DND-41 (cell line): ENCODE measurements at regions not wholly inside any gene's neighbourhood (a gene's known extent, or its start where the extent isn't known, plus 50 kb on each side); places are given as distances from the start of the nearest gene placed in this dataset.

Experiments used
- ATAC-seq: fragments of 200-7000 bp; cut with Tn5 transposase; 3 replicates; pipeline ENCODE4 v1.9.1; 2021; ENCODE audit warnings: low read depth; ENCODE audit not compliant: insufficient read depth
- DNase-seq: peaks from one replicate; pipeline ENCODE4 v3.0.0-alpha.2; 2020
- H2AFZ ChIP-seq: 2 replicates; pipeline ENCODE4 v1.6.0; 2012; ENCODE audit warnings: low read depth, low read length
- H3K27ac ChIP-seq: 2 replicates; pipeline ENCODE4 v1.5.1; 2012; ENCODE audit warnings: low read length, inconsistent platforms
- H3K27me3 ChIP-seq: fragments of 200-600 bp; sonication (generic); 2 replicates; pipeline ENCODE4 v1.6.0; 2012; ENCODE audit warnings: low read length, mild to moderate bottlenecking, inconsistent platforms; ENCODE audit not compliant: insufficient read depth, poor library complexity
- H3K36me3 ChIP-seq: 2 replicates; pipeline ENCODE4 v1.5.1; 2012; ENCODE audit warnings: low read length, inconsistent platforms; ENCODE audit not compliant: insufficient read depth
- H3K4me1 ChIP-seq: 2 replicates; pipeline ENCODE4 v1.5.1; 2012; ENCODE audit warnings: mild to moderate bottlenecking, low read length; ENCODE audit not compliant: insufficient read depth
- H3K4me2 ChIP-seq: 2 replicates; pipeline ENCODE4 v1.6.0; 2012; ENCODE audit warnings: mild to moderate bottlenecking, moderate library complexity, low read length, inconsistent platforms; ENCODE audit not compliant: insufficient read depth
- H3K4me3 ChIP-seq, 2 experiments: fragments of 200-600 bp in 1 of 2; shearing (Covaris generic) in 1 of 2; 2 replicates each; pipeline ENCODE4 v1.5.1; 2012 to 2016; ENCODE audit warnings: inconsistent platforms in 2 of 2, low read length in 2 of 2, mild to moderate bottlenecking in 2 of 2, low read depth in 1 of 2, moderate library complexity in 1 of 2
- H3K79me2 ChIP-seq: 2 replicates; pipeline ENCODE4 v1.6.0; 2012; ENCODE audit warnings: low read length, inconsistent platforms; ENCODE audit not compliant: insufficient read depth
- H3K9ac ChIP-seq: 2 replicates; pipeline ENCODE4 v1.6.0; 2012; ENCODE audit warnings: low read depth, mild to moderate bottlenecking, inconsistent platforms, low read length, moderate library complexity
- H3K9me3 ChIP-seq: 2 replicates; pipeline ENCODE4 v1.5.1; 2012; ENCODE audit warnings: low read length, moderate library complexity, mild to moderate bottlenecking, inconsistent platforms; ENCODE audit not compliant: insufficient read depth, severe bottlenecking
- H4K20me1 ChIP-seq: 2 replicates; pipeline ENCODE4 v1.6.0; 2012; ENCODE audit warnings: low read length; ENCODE audit not compliant: insufficient read depth
- EZH2 ChIP-seq: IDR thresholded peaks from 3 replicates; pipeline ENCODE4 v1.6.1; 2012; ENCODE audit warnings: borderline replicate concordance, low read depth, mild to moderate bottlenecking, moderate library complexity, low read length, inconsistent platforms; ENCODE audit not compliant: severe bottlenecking
- TF ChIP-seq, protein P1 (sequence below): IDR thresholded peaks from 2 replicates; pipeline ENCODE4 v1.5.1; 2012; ENCODE audit warnings: borderline replicate concordance, low read length, moderate library complexity, mild to moderate bottlenecking; ENCODE audit not compliant: poor library complexity, severe bottlenecking; ENCODE audit errors: extremely low read depth

DNA sequence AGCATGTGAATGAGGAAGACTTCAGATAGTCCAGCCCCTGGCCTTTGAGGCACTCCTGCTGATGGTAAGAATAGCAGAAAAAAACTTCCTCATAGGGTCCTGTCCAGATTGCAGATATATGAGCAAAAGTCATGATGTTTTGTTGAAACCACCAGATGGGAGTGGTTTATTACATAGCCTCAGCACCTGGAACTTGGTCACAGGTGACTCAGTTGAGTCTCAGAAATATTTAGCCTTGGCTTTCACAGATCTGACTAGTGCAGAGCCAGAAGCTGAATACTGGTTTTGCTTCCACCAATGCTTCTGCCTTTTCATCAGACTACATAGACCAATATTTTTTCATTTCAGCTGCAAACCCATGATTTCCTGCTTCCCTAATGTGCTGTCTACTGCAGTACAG lies 994.9 kb upstream of the SLIT2 start:
- Histone ChIP-seq H3K4me1 (no peaks in the 10 kb centered on the region), H3K27me3 (no peaks in the 10 kb centered on the region), H2AFZ (0 out of 2 replicates have a peak overlapping the region, but pooled peaks have one; percentile 26), H3K9ac (no peak overlapping the region), H3K79me2 (no peaks in the 10 kb centered on the region), H3K27ac (no peak overlapping the region), H3K4me3 (no peak overlapping the region), H3K4me2 (no peak overlapping the region), H3K9me3 (no peaks in the 10 kb centered on the region), H3K36me3 (no peaks in the 10 kb centered on the region), H4K20me1 (no peaks in the 10 kb centered on the region)
- no peak for DNase-seq
- TF ChIP-seq EZH2 = no peak
- TF ChIP-seq, protein P1, sequence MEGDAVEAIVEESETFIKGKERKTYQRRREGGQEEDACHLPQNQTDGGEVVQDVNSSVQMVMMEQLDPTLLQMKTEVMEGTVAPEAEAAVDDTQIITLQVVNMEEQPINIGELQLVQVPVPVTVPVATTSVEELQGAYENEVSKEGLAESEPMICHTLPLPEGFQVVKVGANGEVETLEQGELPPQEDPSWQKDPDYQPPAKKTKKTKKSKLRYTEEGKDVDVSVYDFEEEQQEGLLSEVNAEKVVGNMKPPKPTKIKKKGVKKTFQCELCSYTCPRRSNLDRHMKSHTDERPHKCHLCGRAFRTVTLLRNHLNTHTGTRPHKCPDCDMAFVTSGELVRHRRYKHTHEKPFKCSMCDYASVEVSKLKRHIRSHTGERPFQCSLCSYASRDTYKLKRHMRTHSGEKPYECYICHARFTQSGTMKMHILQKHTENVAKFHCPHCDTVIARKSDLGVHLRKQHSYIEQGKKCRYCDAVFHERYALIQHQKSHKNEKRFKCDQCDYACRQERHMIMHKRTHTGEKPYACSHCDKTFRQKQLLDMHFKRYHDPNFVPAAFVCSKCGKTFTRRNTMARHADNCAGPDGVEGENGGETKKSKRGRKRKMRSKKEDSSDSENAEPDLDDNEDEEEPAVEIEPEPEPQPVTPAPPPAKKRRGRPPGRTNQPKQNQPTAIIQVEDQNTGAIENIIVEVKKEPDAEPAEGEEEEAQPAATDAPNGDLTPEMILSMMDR = no peak
- ATAC-seq = no peak

DNA sequence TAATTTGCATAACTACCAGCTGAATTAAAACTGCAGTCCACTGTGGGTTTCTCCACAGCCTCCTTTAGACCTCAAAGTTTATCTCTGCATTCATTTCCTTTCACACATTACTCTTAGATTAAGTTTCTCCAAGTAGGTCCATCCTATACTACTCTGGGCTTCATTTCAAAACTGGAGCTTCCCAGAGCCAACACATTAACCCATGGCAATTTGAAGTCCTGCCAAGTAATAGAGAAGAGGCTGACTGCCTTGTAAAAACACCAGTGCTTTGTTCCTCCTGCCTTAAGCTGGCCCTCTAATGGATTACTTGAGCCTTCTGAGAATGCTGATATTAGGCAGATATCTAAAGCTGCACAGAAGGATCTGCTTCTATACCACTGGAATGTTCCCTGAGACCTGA lies 997.2 kb upstream of the SLIT2 start:
- ATAC-seq (no peak), DNase-seq (no peak)
- Histone ChIP-seq H3K4me1 (no peaks in the 10 kb centered on the region), H3K4me3 (no peak overlapping the region), H3K36me3 (no peaks in the 10 kb centered on the region), H3K9ac (no peak overlapping the region), H2AFZ (no peak overlapping the region), H3K27ac (no peak overlapping the region), H4K20me1 (no peaks in the 10 kb centered on the region), H3K4me2 (no peak overlapping the region), H3K79me2 (no peaks in the 10 kb centered on the region), H3K9me3 (no peaks in the 10 kb centered on the region), H3K27me3 (no peaks in the 10 kb centered on the region)
- TF ChIP-seq EZH2 = no peak
- TF ChIP-seq, protein P1 = no peak

DNA sequence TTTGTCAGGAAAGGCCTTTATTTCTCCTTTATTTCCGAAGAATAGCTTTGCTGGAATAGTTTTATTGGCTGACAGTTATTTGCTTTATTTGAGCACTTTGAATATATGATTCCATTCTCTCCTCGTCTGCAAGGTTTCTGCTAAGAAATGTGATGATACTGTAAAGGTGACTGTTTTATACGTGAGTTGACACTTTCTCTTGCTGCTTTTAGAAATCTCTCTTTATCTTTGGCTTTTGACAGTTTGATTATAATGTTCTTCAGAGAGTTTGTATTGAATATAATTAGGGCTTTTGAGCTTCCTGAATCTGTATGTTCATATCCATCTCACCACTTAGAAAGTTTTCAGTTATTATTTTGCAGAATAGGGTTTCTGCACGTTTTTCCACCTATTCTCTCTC lies 1003.7 kb upstream of the SLIT2 start:
- Histone ChIP-seq H3K27ac (no peak overlapping the region), H3K9me3 (no peaks in the 10 kb centered on the region), H3K36me3 (no peaks in the 10 kb centered on the region), H3K4me1 (no peaks in the 10 kb centered on the region), H4K20me1 (no peaks in the 10 kb centered on the region), H2AFZ (no peak overlapping the region), H3K9ac (no peak overlapping the region), H3K4me2 (no peak overlapping the region), H3K79me2 (no peaks in the 10 kb centered on the region), H3K27me3 (no peaks in the 10 kb centered on the region), H3K4me3 (no peak overlapping the region)
- no peak for DNase-seq
- ATAC-seq = no peak
- TF ChIP-seq EZH2 = no peak
- TF ChIP-seq, protein P1 = no peak

DNA sequence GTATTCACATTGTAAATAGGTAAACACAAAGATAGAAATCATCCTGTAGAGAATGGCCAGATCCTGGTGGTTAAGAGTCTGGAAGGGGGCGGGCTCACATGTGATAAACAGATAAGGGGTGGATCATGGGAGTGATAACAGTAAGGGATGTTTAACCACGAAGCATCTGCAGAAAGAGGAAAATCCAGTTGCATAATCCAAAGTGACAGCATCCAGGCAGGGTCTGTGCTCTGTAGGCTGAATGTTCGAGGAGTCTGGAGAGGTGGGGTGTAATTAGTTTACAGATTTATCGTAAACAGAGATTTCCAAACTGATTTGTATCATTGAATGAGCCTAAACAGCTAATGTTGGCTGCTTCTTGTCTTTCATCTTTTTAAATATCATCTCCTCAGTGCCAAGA lies 1009.8 kb upstream of the SLIT2 start:
- Histone ChIP-seq H3K27me3 (no peaks in the 10 kb centered on the region), H3K27ac (no peak overlapping the region), H3K36me3 (no peaks in the 10 kb centered on the region), H3K4me2 (no peak overlapping the region), H3K9me3 (no peaks in the 10 kb centered on the region), H3K4me3 (no peak overlapping the region), H3K4me1 (no peaks in the 10 kb centered on the region), H3K9ac (no peak overlapping the region), H2AFZ (no peak overlapping the region), H4K20me1 (no peaks in the 10 kb centered on the region), H3K79me2 (no peaks in the 10 kb centered on the region)
- ATAC-seq (0 out of 3 replicates have a peak, but pooled peaks have one; percentile 33), DNase-seq (no peak)
- TF ChIP-seq EZH2 = no peak
- TF ChIP-seq, protein P1 = no peak
